Right atrium auricular region (tissue), 2 donors: ENCODE measurements at regions not wholly inside any gene's neighbourhood (a gene's known extent, or its start where the extent isn't known, plus 50 kb on each side); places are given as distances from the start of the nearest gene placed in this dataset.

Source experiments
- DNase-seq: peaks from one replicate; pipeline ENCODE4 v3.0.0-alpha.2; 2019; ENCODE audit warnings: low spot score
- H3K27ac ChIP-seq, 2 donors: fragments of 200-600 bp; sonication (generic); 1 replicate in 1 of 2; 2 replicates in 1 of 2; pipeline ENCODE4 v1.5.1; 2016 to 2019
- H3K27me3 ChIP-seq, 2 donors: fragments of 200-600 bp; sonication (generic); one replicate each; pipeline versions ENCODE4 v1.5.1 to v1.6.0; 2017 to 2019
- H3K36me3 ChIP-seq: fragments of 200-600 bp; sonication (generic); one replicate; pipeline ENCODE4 v1.5.1; 2016
- H3K4me1 ChIP-seq, 2 donors: fragments of 200-600 bp; sonication (generic); one replicate each; pipeline versions ENCODE4 v1.5.1 to v1.6.0; 2017 to 2019
- H3K4me3 ChIP-seq, 2 donors: fragments of 200-600 bp; sonication (generic); 1 replicate in 1 of 2; 2 replicates in 1 of 2; pipeline ENCODE4 v1.5.1; 2017 to 2019; ENCODE audit warnings: mild to moderate bottlenecking in 1 of 2, moderate library complexity in 1 of 2
- H3K9me3 ChIP-seq, 2 donors: fragments of 200-600 bp; sonication (generic); one replicate each; pipeline ENCODE4 v1.5.1; 2019
- TF ChIP-seq, protein P1 (sequence below), 2 donors: fragments of 200-600 bp; sonication (generic); IDR thresholded peaks; one replicate each; pipeline ENCODE4 v1.5.1; 2019; ENCODE audit warnings: antibody characterized with exemption in 2 of 2

DNA sequence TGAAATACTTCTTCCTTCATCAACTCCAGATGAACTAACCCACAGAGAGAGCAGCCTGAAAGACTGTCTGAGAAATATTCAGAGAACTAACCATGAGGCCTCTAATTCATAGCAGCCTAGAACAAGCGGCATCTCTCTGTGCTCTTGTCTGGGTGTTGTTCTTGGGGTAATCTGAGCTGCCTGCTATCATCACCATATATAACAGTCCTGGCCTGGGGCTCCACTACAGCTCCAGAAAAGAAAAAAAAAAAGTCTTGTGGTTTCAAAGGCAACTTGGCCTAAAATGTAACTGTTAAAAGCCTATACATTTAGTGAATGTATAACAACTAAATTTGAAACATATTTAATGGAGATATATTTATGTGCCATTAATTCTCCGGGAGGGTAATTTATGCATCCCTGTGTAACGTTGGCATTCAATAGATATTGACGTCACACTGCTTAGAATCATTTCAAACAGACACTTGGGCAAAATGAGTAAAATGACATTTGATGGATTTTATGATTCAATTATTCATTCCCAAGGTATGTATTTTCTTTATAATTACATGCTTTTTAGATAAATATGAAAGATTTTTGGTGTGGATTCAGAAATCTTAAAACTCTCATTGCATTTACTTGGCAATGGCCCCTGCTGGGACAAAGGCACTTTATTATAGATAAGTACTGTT, 294.3 kb downstream of the HRH4 start:
- TF ChIP-seq, protein P1, sequence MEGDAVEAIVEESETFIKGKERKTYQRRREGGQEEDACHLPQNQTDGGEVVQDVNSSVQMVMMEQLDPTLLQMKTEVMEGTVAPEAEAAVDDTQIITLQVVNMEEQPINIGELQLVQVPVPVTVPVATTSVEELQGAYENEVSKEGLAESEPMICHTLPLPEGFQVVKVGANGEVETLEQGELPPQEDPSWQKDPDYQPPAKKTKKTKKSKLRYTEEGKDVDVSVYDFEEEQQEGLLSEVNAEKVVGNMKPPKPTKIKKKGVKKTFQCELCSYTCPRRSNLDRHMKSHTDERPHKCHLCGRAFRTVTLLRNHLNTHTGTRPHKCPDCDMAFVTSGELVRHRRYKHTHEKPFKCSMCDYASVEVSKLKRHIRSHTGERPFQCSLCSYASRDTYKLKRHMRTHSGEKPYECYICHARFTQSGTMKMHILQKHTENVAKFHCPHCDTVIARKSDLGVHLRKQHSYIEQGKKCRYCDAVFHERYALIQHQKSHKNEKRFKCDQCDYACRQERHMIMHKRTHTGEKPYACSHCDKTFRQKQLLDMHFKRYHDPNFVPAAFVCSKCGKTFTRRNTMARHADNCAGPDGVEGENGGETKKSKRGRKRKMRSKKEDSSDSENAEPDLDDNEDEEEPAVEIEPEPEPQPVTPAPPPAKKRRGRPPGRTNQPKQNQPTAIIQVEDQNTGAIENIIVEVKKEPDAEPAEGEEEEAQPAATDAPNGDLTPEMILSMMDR (IDR thresholded peaks at IDR 0.05): no peak
- Histone ChIP-seq H3K27ac (no peak overlapping the region), H3K27me3 (no peaks in the 10 kb centered on the region), H3K4me1 (no peaks in the 10 kb centered on the region), H3K36me3 (no peaks in the 10 kb centered on the region), H3K4me3 (no peak overlapping the region), H3K9me3 (no peaks in the 10 kb centered on the region)
- no peak for DNase-seq

DNA sequence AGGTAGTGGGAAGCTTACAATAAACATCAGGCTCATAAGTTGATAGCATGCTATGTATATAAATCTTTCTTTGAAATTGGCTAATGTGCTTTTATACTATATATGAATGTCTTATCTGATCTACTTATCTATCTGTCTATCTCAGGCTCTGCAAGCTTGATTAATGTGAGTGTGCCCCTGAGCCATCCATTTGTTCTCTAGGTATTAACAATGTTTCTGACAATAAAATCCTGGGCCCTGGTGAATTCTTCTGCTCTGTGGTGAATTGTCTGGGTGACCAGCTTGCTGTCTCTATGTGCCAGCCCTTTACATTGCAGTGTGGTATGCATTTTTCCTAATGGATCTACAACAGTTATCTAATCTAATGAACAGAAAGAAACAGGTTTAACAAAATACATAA, 295.9 kb downstream of the HRH4 start:
- Histone ChIP-seq H3K27me3 (no peaks in the 10 kb centered on the region), H3K4me3 (no peak overlapping the region)
- TF ChIP-seq, protein P1 (IDR thresholded peaks at IDR 0.05): no peak

DNA sequence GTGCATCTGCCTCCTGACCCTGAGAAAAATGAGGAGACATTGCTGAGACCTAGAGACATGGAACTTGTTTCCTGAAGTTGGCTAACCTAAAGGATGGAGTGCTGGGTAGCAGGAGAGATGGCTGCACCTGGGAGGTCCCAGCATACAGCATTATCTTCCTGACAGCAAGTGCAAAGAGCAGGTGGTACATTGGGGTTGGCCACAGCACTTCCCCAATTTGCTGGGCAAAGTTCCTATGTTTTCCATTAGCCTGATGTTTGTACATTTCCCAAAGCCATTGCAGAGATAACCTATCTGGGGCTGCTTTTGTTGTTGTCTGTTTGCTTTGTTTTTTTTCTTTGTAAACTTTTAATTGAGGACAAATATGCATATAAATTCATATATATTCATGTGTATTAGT, 296.7 kb downstream of the HRH4 start:
- Histone ChIP-seq H3K4me3 (no peak overlapping the region), H3K9me3 (peaks cover 0 to 10% of the 10 kb centered on the region in 2 donors), H3K27me3 (no peaks in the 10 kb centered on the region), H3K27ac (no peak overlapping the region), H3K36me3 (no peaks in the 10 kb centered on the region), H3K4me1 (no peaks in the 10 kb centered on the region)
- TF ChIP-seq, protein P1 (IDR thresholded peaks at IDR 0.05): no peak
- no peak for DNase-seq

More for the DNA sequence above, 295.9 kb downstream of the HRH4 start:
- no peaks in the 10 kb centered on the region for H3K4me1 ChIP-seq
- peaks cover 0 to 2% of the 10 kb centered on the region in 2 donors for H3K9me3 ChIP-seq
- no peaks in the 10 kb centered on the region for H3K36me3 ChIP-seq
- H3K27ac ChIP-seq: no peak overlapping the region
- DNase-seq: no peak

DNA sequence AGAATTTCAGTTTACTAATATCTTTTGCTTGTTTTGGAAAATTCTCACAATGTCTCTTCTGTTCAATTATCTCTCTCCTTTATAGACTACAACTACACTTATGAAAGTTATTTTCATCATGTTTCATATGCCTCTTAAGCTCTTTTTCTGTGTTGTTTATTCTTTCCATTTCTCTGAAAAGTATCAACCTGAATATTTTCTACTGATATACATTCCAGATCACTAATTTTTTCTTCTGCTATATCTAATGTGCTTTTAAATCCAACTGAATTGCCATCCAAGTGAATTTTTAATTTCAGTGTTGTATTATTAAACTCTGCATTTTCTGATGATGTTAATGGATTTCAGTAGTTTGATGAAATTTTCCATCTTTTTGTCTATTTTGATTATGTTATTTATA, 301.3 kb downstream of the HRH4 start:
- no peak overlapping the region for H3K4me3 ChIP-seq
- TF ChIP-seq, protein P1 (IDR thresholded peaks at IDR 0.05): no peak
- H3K27me3 ChIP-seq: no peaks in the 10 kb centered on the region
- DNase-seq: no peak
- H3K4me1 ChIP-seq: peaks cover 0 to 19% of the 10 kb centered on the region in 2 donors
- no peak overlapping the region for H3K27ac ChIP-seq
- H3K36me3 ChIP-seq: no peaks in the 10 kb centered on the region
- H3K9me3 ChIP-seq: peaks cover 0 to 10% of the 10 kb centered on the region in 2 donors

DNA sequence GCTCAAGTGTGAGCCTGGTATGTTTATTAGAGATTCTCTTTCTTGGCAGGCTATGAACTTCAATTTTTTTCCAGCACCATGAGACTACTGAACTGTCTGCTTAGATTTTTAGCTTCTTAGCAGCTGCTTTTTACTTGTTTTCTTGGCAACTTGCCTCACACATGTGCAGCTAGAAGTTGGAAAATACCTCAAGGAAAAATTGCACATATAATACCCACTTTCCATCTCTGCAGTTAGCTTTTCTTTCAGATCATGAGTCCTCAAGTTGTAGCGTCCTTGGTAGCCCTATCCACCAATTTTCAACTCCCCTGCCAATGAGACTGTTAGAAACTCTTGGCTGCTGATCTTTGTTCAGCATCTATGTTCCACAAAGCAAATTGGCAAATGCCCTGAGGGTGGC, 302.1 kb downstream of the HRH4 start:
- no peak for DNase-seq
- Histone ChIP-seq H3K27ac (no peak overlapping the region), H3K4me1 (peaks cover 0 to 19% of the 10 kb centered on the region in 2 donors), H3K9me3 (peaks cover 0 to 10% of the 10 kb centered on the region in 2 donors), H3K4me3 (no peak overlapping the region), H3K36me3 (no peaks in the 10 kb centered on the region), H3K27me3 (no peaks in the 10 kb centered on the region)
- TF ChIP-seq, protein P1 (IDR thresholded peaks at IDR 0.05): no peak
